SK-N-SH (cell line): ENCODE measurements at regions not wholly inside any gene's neighbourhood (a gene's known extent, or its start where the extent isn't known, plus 50 kb on each side); places are given as distances from the start of the nearest gene placed in this dataset.

Source experiments
- EP300 ChIP-seq, 2 experiments: IDR thresholded peaks; 2 replicates each; pipeline versions ENCODE4 v1.4.0 to v1.6.1; 2012; ENCODE audit warnings: borderline replicate concordance in 1 of 2, low read depth in 1 of 2, low read length in 1 of 2
- EZH2phosphoT487 ChIP-seq: fragments of 200-600 bp; sonication (generic); IDR thresholded peaks from 2 replicates; pipeline ENCODE4 v1.6.1; 2017; ENCODE audit warnings: low read depth, mixed run types, mild to moderate bottlenecking, antibody characterized with exemption, moderate library complexity, borderline replicate concordance
- GABPA ChIP-seq: IDR thresholded peaks from 2 replicates; pipeline ENCODE4 v1.4.0; 2012; ENCODE audit warnings: low read depth, mild to moderate bottlenecking
- JUND ChIP-seq: IDR thresholded peaks from 2 replicates; pipeline ENCODE4 v1.4.0; 2012
- MEF2A ChIP-seq: IDR thresholded peaks from 2 replicates; pipeline ENCODE4 v1.4.0; 2012; ENCODE audit warnings: low read depth, borderline replicate concordance
- PBX3 ChIP-seq: IDR thresholded peaks from 2 replicates; pipeline ENCODE4; 2012
- POLR2AphosphoS5 ChIP-seq: IDR thresholded peaks from 2 replicates; pipeline ENCODE4 v1.6.1; 2012; ENCODE audit warnings: low read depth, low read length
- TEAD4 ChIP-seq: IDR thresholded peaks from 2 replicates; pipeline ENCODE4 v1.4.0; 2012; ENCODE audit warnings: mild to moderate bottlenecking, borderline replicate concordance; ENCODE audit not compliant: insufficient read depth
- USF2 ChIP-seq: fragments of 150-350 bp; IDR thresholded peaks from 2 replicates; pipeline ENCODE4 v1.6.1; 2017; ENCODE audit warnings: antibody characterized with exemption, low read length, low read depth, borderline replicate concordance
- ZBTB33 ChIP-seq: IDR thresholded peaks from 2 replicates; pipeline ENCODE4 v1.4.0; 2012; ENCODE audit warnings: low read depth, borderline replicate concordance
- TF ChIP-seq, protein P1 (sequence below): IDR thresholded peaks from 2 replicates; pipeline ENCODE4 v1.4.0; 2012; ENCODE audit warnings: low read depth
- TF ChIP-seq, protein P2 (sequence below): fragments of 200-600 bp; sonication (generic); IDR thresholded peaks from 2 replicates; pipeline ENCODE4 v1.6.1; 2017; ENCODE audit warnings: antibody characterized with exemption, mild to moderate bottlenecking, moderate library complexity

GRCh38 chr10:47184273-47184672 lies 115.7 kb upstream of the GDF10 start:
- TF ChIP-seq GABPA (no peak), EZH2phosphoT487 (no peak), JUND (no peak), PBX3 (no peak), ZBTB33 (no peak), MEF2A (no peak), USF2 (no peak), EP300 (IDR thresholded peaks at IDR 0.05; ENCODE audit: borderline replicate concordance in 1 of 2, low read depth in 1 of 2, low read length in 1 of 2) (no peak), POLR2AphosphoS5 (no peak), TEAD4 (no peak)
- TF ChIP-seq, protein P1, sequence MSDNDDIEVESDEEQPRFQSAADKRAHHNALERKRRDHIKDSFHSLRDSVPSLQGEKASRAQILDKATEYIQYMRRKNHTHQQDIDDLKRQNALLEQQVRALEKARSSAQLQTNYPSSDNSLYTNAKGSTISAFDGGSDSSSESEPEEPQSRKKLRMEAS: no peak
- TF ChIP-seq, protein P2, sequence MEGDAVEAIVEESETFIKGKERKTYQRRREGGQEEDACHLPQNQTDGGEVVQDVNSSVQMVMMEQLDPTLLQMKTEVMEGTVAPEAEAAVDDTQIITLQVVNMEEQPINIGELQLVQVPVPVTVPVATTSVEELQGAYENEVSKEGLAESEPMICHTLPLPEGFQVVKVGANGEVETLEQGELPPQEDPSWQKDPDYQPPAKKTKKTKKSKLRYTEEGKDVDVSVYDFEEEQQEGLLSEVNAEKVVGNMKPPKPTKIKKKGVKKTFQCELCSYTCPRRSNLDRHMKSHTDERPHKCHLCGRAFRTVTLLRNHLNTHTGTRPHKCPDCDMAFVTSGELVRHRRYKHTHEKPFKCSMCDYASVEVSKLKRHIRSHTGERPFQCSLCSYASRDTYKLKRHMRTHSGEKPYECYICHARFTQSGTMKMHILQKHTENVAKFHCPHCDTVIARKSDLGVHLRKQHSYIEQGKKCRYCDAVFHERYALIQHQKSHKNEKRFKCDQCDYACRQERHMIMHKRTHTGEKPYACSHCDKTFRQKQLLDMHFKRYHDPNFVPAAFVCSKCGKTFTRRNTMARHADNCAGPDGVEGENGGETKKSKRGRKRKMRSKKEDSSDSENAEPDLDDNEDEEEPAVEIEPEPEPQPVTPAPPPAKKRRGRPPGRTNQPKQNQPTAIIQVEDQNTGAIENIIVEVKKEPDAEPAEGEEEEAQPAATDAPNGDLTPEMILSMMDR: no peak
